Calu3 (cell line): ENCODE measurements at regions not wholly inside any gene's neighbourhood (a gene's known extent, or its start where the extent isn't known, plus 50 kb on each side); places are given as distances from the start of the nearest gene placed in this dataset.

Source experiments
- BruUV-seq: library from RNA; stranded (reverse); fragments of 400-500 nt; replicated peaks from 2 replicates; lab custom pipeline; 2021; lab: Mats Ljungman, UMichigan
- CTCF ChIA-PET: fragments of 300-600 bp; sonication (Branson Sonifier 250); formaldehyde crosslinking; loops from one replicate; lab custom pipeline; 2022; ENCODE audit warnings: antibody characterized with exemption; lab: Charles Lee
- DNase-seq: peaks from one replicate; pipeline ENCODE4 v3.0.0; 2022
- H3K27ac Mint-ChIP-seq: one replicate; pipeline ENCODE4 v1.8.0; 2022; ENCODE audit warnings: mixed read lengths; ENCODE audit not compliant: unreplicated experiment
- H3K27me3 Mint-ChIP-seq: one replicate; pipeline ENCODE4 v1.8.0; 2022; ENCODE audit warnings: mixed read lengths; ENCODE audit not compliant: unreplicated experiment
- H3K36me3 Mint-ChIP-seq: one replicate; pipeline ENCODE4 v1.8.0; 2022; ENCODE audit warnings: mild to moderate bottlenecking, moderate library complexity, mixed read lengths; ENCODE audit not compliant: insufficient read depth, unreplicated experiment
- H3K4me1 Mint-ChIP-seq: one replicate; pipeline ENCODE4 v1.8.0; 2022; ENCODE audit warnings: mild to moderate bottlenecking, low read depth, mixed read lengths; ENCODE audit not compliant: unreplicated experiment
- H3K4me3 Mint-ChIP-seq: one replicate; pipeline ENCODE4 v1.8.0; 2022; ENCODE audit warnings: mild to moderate bottlenecking, low read depth, moderate library complexity, mixed read lengths; ENCODE audit not compliant: unreplicated experiment
- H3K9me3 Mint-ChIP-seq: one replicate; pipeline ENCODE4 v1.8.0; 2022; ENCODE audit warnings: low read depth, mixed read lengths; ENCODE audit not compliant: unreplicated experiment
- intact Hi-C: fragments of 100-400 bp; cut with micrococcal nuclease; formaldehyde crosslinking; loops from one replicate; pipeline ENCODE4 v1.10.0; 2022; ENCODE audit not compliant: unreplicated experiment
- TF ChIP-seq, protein P1 (sequence below): fragments of 200-600 bp; IDR thresholded peaks from one replicate; pipeline ENCODE4 v1.8.0; 2022; ENCODE audit warnings: antibody characterized with exemption; ENCODE audit not compliant: unreplicated experiment

GRCh38 chr11:97982512-97982911 is 1038.2 kb upstream of the CNTN5 start:
- TF ChIP-seq, protein P1, sequence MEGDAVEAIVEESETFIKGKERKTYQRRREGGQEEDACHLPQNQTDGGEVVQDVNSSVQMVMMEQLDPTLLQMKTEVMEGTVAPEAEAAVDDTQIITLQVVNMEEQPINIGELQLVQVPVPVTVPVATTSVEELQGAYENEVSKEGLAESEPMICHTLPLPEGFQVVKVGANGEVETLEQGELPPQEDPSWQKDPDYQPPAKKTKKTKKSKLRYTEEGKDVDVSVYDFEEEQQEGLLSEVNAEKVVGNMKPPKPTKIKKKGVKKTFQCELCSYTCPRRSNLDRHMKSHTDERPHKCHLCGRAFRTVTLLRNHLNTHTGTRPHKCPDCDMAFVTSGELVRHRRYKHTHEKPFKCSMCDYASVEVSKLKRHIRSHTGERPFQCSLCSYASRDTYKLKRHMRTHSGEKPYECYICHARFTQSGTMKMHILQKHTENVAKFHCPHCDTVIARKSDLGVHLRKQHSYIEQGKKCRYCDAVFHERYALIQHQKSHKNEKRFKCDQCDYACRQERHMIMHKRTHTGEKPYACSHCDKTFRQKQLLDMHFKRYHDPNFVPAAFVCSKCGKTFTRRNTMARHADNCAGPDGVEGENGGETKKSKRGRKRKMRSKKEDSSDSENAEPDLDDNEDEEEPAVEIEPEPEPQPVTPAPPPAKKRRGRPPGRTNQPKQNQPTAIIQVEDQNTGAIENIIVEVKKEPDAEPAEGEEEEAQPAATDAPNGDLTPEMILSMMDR, result no peak
- Mint-ChIP-seq H3K4me1 (no peaks in the 10 kb centered on the region), H3K27me3 (no peaks in the 10 kb centered on the region), H3K27ac (no peak overlapping the region), H3K9me3 (peaks cover 7% of the 10 kb centered on the region), H3K4me3 (no peak overlapping the region), H3K36me3 (no peaks in the 10 kb centered on the region)
- BruUV-seq, result no TSS peak
- CTCF ChIA-PET, result no interaction called here
- intact Hi-C loops, result no loop called here
- DNase-seq, result no peak

DNA sequence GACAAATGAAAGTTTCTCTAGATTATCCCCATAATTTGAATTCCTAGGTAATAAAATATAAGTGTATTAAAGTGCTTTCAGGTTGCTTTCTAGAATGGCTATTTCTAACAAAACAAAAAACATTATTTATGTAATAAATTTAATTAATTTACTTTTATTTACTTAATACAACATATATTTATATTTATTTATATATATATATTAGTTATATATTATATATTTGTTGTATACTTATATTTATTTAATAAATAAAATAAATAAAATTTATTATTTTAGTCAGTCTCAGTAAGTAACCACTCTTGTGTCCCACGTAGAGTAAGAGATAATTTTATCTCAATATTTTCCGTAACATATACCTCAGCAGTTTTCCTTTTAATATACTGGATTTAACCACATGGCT is 1031.6 kb upstream of the CNTN5 start:
- TF ChIP-seq, protein P1, result no peak
- no peaks in the 10 kb centered on the region for H3K27me3 Mint-ChIP-seq
- peaks cover 2% of the 10 kb centered on the region for H3K9me3 Mint-ChIP-seq
- BruUV-seq, result no TSS peak
- CTCF ChIA-PET, result no interaction called here
- intact Hi-C loops, result no loop called here
- no peak overlapping the region for H3K27ac Mint-ChIP-seq
- no peaks in the 10 kb centered on the region for H3K36me3 Mint-ChIP-seq
- H3K4me3 Mint-ChIP-seq, result no peak overlapping the region
- no peak for DNase-seq
- H3K4me1 Mint-ChIP-seq, result no peaks in the 10 kb centered on the region

DNA sequence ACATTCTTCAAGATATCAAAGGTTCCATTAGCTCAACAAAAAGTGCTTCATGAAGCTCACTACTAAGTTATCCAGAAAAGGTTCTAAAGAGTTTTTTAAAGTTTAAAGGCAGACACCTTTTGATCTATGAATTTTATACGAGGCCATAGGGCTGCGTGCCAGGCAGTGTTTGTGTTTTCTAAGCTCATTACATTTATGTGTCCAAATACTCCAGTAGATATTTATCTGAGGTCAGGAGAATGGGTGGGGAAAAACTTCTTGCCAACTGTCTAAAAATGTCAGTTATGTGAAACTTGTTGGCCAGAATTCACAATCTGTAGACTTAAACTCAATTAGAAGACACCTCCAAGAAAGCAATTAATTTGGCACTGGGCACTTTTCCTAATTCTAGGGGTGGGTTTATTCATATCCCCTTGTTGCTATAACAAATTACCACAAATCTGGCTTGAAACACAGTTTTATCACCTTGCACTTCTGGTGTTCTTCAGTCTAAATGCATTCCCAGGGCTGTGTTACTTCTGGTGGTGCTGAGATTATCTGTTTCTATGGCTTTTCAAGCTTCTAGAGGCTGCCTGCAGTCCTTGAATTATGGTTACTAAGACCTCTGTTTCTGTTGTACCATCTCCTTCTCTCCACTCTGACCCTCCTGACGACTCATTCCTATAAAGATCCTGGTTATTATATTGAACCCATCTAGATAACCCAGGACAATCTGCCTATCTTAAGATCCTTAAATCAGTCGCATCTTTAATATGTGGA is 1030.4 kb upstream of the CNTN5 start:
- CTCF ChIA-PET, result no interaction called here
- TF ChIP-seq, protein P1, result no peak
- intact Hi-C loops, result no loop called here
- no peaks in the 10 kb centered on the region for H3K36me3 Mint-ChIP-seq
- no peak for DNase-seq
- no peaks in the 10 kb centered on the region for H3K27me3 Mint-ChIP-seq
- no peaks in the 10 kb centered on the region for H3K4me1 Mint-ChIP-seq
- no peak overlapping the region for H3K27ac Mint-ChIP-seq
- no peak overlapping the region for H3K4me3 Mint-ChIP-seq
- H3K9me3 Mint-ChIP-seq, result peaks cover 2% of the 10 kb centered on the region
- BruUV-seq, result no TSS peak

DNA sequence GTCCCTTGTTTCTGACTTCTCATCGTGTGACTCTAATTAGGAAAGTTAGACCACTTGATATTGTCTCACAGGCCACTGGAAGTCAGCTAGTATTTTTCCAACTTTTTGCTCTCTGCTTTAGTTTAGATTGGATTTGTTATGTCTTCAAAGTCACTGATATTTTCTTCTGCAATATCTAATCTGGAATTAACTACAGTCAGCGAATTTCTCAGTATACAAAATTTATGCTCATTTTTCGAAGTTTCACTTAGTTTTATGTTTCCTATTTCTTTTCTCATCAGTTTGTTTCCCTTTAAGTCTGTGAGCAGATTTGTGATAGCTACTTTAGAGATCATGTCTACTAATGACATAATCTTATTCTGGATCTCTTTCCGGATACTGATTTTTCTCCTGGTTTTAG is 1027.2 kb upstream of the CNTN5 start:
- intact Hi-C loops, result no loop called here
- Mint-ChIP-seq H3K4me1 (no peaks in the 10 kb centered on the region), H3K4me3 (no peak overlapping the region), H3K36me3 (no peaks in the 10 kb centered on the region), H3K27ac (no peak overlapping the region), H3K9me3 (peaks cover 2% of the 10 kb centered on the region), H3K27me3 (no peaks in the 10 kb centered on the region)
- BruUV-seq, result no TSS peak
- CTCF ChIA-PET, result no interaction called here
- no peak for DNase-seq
- TF ChIP-seq, protein P1, result no peak
